D341Med (cell line): ENCODE measurements at regions not wholly inside any gene's neighbourhood (a gene's known extent, or its start where the extent isn't known, plus 50 kb on each side); places are given as distances from the start of the nearest gene placed in this dataset.
A peak's percentile ranks its signal among the peaks of the same experiment; 100 is the strongest.

Experiments used
- DNase-seq: peaks from one replicate; pipeline ENCODE4 v3.0.0; 2012; ENCODE audit warnings: low spot score

DNA sequence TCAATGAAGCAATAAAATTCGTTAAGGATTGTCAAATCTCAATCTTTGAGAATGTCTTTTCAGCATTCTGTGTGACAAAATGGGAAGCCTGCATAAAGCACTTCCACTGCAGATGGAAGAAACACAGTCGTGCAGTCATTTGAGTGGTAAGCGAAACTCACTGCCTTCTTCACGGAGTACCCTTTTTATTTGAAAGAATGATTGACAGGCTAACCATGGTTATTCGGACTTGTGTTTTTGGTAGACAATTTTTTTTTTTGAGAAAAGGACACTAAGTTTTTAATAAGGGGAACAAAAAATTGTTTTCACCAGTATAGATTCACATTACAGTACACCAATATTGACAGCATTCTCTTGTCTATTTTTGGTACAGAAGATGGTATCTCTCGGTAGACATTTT, 86.9 kb upstream of the MSX1 start:
- no peak for DNase-seq

- no peak for DNase-seq
Measured at GRCh38 chr4:4771160-4771559, 88.3 kb upstream of the MSX1 start.

DNA sequence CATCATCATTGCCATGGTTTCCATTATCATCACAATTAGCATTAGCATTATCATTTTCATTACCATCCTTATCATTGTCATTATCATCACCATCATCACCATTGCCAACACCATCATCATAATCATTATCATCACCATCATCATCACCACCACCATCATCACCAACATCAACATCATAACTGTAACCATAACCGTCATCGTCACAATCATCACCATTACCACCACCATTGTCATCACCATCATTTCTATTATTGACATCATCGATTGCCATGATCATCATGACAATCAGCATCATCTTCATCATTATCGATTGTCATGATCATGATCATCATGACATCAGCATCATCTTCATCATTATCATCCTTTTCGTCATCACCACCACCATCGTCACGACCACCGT, 88.9 kb upstream of the MSX1 start:
- no peak for DNase-seq

- no peak for DNase-seq
Measured at GRCh38 chr4:4766564-4766963, 92.9 kb upstream of the MSX1 start.

DNA sequence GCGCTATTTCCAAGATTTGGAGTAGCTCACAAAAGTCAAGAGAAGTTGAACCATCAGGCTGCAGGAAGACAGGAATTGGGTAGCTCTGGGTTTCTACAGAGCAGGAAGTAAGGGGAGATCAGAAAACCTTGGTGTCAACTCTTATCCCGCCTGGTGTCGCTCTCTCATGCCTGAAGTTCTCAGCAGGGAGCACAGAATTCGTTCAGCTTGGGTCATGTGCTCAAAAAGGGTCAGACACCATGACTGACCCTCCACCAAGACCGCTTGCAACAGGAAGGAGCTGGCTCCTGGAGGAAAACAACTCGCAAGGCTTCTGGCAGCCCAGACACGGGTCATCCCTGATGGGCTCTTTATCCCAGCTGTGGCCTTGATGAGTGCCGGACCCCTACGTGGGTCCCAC, 93.7 kb upstream of the MSX1 start:
- DNase-seq: no peak

DNA sequence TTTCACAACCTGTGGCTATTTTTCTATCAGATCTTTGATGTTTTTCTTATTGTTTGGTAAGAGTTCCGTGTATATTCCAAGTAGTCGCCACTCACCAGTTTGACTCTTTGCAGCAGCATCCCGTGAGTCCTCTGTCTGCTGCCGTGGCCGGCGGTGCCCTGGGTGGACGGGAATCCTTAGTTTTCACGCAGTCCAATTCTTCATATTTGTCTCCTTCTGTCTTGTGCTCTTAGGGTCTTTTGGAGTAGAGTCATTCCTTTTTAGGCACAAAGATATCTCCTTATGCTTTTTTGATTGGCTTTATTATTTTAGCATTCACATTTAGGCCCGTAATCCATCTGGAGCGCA, 94.9 kb upstream of the MSX1 start:
- DNase-seq: no peak

DNA sequence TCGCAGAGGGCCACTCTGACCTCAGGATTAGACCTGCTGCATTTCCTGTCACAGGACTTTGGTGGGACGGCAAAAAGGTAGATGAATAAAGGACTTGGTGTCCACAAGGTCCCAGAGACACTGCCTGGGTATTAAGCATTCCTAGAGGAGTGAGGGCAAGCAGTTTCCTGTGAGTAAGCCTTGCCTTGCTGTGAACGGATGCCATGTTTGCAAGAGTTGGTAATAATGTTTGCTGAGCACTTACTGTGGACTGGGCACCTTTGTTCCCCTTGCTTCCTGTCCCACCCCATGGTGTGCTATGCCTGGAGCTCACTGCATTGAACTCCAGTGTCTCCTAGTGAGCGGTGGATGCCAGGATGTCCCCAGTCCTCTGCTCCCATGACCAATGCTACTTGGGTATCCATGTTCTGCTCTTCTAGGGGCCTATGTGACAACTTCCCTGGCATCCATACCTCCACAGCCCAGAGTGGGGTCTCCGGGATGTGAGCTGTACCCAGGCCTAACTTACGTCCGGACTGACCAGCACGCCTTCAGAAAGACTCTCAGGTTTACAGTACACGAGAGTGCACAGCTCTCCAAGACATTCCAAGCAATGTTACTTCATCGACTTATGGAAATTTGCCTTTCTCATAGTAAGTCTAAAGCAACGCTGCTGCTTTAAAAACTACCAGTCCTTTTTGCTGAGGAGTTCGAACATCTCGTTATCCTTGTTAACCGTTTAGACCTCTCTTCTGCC, 95.5 kb upstream of the MSX1 start:
- no peak for DNase-seq

DNA sequence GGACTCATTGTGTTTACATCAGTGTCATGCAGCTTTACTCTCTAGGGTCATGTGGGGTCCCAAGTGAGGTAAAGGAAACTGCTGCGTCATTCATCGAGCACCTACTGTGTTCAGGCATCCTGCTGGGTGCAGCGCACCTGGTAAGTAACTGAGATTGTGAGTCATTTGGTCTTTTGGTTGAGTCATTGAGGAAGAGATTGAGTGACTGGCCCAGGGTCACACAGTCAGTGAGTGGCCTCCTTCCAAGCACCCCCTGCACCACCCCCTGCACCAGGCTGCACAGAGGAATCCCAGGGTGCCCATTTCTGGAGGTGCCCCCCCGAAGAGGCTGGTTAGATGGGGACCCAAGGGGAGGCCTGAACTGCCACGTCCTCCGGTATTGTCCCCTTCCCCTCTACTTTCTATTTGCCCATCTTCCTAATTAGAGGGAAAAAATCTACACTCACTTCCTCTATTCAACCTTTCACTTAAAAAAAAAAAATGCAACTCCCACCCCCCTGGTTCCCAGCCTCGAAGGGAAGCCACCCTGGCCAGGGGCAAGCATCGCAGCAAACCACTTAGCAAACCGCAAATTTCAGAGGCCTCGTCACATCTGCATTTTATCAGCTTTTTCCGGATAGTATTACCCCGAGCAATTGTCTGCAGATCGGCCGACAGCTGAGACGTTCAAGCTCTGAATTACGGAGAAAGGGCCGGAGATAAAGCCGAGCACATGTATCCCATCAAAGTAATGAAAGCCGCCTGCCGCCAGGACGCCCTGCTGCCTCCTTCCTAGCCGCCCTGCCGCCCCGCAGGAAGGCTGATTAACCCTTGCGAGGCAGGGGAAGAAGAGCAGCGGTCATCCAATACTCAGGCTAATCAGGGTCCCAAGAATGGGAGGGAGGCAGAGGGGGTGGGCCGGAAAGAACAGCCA, 96.3 kb upstream of the MSX1 start:
- DNase-seq: no peak

GRCh38 chr4:4762300-4762699, 97.2 kb upstream of the MSX1 start:
- no peak for DNase-seq

DNA sequence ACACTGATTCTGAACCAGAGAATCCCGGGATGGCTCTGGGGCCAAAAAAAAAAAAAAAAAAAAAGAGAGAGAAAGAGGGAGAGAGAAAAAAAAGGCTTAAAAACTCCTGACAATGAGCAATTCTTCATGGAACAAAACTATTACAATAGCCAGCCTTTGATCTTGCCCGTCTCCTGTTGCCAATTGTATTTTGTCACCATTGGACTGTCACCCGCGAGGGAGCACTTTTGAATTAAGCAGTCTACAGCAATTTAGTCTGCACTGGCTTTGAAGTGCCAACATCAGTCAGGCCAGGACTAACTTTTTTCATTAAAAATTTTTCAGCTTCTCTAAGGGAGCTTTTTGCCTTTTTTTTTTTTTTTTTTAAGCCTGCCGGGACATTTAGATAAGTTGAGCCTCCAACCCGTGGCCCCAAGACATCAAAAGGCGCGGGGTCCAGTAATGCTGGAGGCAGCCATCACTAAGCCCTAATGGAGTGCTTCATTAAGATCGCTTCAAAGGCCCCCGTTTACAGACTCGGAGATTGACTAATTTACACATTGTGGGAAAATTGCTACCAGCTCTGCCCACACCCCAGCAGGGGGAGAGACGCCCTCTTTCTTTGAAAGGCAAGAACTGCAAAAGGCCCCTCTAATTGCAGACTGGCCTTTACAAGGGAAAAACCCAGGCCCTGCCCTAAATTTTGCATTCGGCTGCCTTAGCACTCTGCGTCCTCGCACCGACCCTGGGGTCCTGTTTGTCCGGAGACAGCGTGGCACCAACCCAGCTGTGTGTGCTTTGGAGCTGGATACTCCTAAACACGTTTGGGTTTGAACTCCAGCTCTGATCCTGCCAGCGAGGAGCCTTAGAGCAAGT, 98.1 kb upstream of the MSX1 start:
- peak; percentile 79 for DNase-seq

GRCh38 chr4:4759883-4760282, 99.6 kb upstream of the MSX1 start:
- no peak for DNase-seq

- peak; percentile 78 for DNase-seq
Measured at GRCh38 chr4:4759232-4759631, 100.2 kb upstream of the MSX1 start.

GRCh38 chr4:4758681-4759080, 100.8 kb upstream of the MSX1 start:
- no peak for DNase-seq

DNA sequence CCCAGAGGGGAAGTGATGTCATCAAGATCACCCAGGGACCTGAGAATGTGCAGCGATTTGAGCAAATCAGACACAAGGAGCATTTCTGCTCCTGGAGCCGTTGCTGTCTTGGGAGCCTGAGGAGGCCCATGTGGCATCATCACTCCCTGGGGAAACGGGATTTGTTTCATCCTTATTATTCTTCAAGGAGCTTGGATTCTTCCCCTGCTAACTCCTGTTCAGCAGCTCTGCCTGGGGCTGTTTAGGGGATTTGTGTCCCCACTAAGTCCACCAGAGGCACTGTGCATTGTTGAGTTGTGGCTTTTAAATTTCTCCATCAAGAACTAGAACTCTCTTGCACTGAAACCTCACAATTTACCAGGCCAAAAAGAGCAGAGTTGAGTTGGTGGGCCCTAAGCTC, 104.2 kb upstream of the MSX1 start:
- DNase-seq: peak; percentile 87

- no peak for DNase-seq
Measured at GRCh38 chr4:4754641-4755040, 104.8 kb upstream of the MSX1 start.

DNA sequence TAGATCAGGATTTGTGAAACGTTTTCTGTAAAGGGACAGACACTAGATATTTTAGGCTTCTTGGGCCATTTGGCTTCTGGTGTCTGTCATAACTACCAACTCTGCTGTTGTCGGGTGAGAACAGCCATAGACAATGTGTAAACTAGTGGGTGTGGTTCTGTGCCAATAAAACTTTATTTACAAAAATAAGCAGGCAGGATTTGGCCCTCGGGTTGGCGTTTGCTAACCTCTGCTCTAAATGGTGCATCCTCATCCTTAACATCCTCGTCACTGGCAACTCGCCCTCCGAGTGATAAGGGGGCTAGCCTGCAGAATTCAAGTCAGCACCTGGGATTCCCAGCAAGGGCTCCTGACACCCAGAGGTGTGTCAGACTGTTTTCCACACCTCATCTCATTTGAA, 105.8 kb upstream of the MSX1 start:
- DNase-seq: no peak

DNA sequence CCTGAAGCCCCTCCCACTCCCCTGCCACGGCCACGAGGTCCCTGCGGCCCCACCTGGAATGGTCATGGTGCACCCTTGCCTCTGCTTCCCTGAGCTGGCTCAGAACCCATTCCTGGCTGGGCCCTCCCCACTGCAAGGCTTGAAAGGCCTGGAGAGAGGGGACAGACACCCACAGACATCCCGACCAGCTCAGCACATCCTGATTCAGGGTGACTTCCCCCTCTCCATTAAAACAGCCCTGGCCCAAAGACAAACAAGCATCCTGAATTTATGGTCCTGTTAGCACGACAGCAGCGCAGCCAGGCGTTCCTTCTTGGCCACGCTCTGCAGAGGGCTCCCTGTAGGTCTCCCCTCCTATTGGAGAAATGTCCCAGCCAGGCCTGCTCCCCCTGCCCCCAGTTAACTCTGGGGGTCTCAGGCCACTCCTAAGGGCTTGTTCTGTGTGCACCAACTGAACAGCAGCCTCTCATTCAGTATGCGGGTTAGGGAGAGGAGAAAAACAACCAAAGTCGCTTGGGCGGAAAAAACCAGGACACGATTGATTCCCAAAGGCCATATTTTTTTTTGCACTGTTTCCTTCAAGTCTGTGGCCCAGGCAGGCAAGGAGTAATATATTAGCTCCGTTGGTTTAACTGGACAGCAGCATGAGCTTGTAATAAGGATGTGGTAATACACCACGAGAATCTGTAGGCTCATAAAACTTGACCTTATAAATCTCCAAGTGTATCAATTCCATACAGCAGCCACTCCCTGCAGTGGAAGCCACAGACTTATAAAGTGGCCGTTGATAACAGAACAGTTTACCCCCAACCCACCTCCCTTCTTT, 106.7 kb upstream of the MSX1 start:
- no peak for DNase-seq

GRCh38 chr4:4752025-4752424, 107.4 kb upstream of the MSX1 start:
- DNase-seq: no peak

DNA sequence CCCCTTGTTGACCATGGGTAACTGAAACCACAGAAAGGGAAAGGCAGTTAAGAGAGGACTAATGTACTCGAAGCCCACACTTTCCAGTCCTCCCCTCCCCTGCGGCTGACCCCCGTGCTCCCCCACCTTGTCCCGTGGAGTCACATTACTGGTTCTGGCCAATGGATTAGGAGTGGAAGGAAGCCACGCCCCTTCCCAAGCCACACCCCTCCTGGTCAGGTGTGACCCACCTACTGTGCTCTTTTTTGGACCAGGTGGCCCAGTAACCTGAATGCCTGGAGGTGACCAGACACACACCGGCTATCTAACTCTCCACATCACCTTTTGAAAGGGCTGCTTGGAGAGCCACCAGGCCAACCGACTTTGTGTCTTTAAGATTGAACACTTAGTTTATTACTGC, 109.3 kb upstream of the MSX1 start:
- DNase-seq: no peak

DNA sequence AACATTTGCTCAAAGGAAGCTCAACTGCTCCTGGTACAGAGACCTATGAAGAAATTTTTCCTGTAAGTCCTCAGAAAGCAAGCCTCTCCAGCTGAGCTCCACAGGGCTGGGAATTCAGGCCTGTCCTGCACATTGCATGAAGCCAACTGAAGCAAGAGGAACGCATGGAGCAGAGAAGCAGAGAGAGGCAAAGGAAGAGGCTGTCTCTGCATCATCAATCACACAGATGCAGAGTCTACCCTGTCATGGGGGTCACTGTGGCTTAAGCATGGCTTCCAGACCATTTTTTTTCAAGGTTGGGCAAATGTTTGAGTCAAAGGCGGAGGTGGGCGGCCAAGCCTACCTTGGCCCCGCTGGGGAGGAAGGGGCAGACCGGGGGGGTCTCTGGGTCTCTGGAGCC, 110.3 kb upstream of the MSX1 start:
- DNase-seq: no peak

- no peak for DNase-seq
Measured at GRCh38 chr4:4746444-4746843, 113.0 kb upstream of the MSX1 start.

- no peak for DNase-seq
Measured at GRCh38 chr4:4740071-4740470, 119.4 kb upstream of the MSX1 start.
